GM13977 (cell line): ENCODE measurements at regions not wholly inside any gene's neighbourhood (a gene's known extent, or its start where the extent isn't known, plus 50 kb on each side); places are given as distances from the start of the nearest gene placed in this dataset.

Experiments
- DNase-seq: peaks from one replicate; pipeline ENCODE4 v3.0.0; 2012; ENCODE audit warnings: low spot score
- in situ Hi-C: fragments of 300-500 bp; cut with MboI; formaldehyde crosslinking; loops from one replicate; pipeline ENCODE4 v1.12.0; 2022; ENCODE audit warnings: low sequenced_read_pairs, low pct_unique_long_range_greater_than_20kb, mixed read lengths, inconsistent platforms; ENCODE audit not compliant: unreplicated experiment
- TF ChIP-seq, protein P1 (sequence below): IDR thresholded peaks from 2 replicates; pipeline ENCODE4 v1.5.1; 2012; ENCODE audit warnings: mild to moderate bottlenecking, control low read depth; ENCODE audit not compliant: insufficient read depth; ENCODE audit errors: extremely low read depth, missing control alignments

DNA sequence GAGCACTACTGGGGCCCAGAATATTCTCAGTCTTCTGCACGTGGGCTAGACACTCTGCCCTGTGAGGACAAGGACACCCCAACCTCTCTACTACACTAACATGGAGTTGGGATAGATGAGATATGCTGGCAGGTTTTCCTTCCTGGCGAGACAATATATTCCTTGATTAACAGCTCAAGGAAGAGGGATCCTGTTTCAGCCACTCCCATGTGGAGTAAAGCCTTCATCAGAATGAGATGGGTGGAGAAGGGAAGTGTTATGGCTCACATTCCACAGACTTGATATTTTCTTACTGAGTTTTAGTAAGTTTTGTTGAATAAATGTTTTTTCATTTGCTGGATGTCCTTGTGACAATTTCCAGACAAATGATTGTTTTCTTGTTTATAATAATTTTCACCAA is 1187.6 kb downstream of the CDH12 start:
- no peak for DNase-seq
- in situ Hi-C loops = no loop called here
- TF ChIP-seq, protein P1, sequence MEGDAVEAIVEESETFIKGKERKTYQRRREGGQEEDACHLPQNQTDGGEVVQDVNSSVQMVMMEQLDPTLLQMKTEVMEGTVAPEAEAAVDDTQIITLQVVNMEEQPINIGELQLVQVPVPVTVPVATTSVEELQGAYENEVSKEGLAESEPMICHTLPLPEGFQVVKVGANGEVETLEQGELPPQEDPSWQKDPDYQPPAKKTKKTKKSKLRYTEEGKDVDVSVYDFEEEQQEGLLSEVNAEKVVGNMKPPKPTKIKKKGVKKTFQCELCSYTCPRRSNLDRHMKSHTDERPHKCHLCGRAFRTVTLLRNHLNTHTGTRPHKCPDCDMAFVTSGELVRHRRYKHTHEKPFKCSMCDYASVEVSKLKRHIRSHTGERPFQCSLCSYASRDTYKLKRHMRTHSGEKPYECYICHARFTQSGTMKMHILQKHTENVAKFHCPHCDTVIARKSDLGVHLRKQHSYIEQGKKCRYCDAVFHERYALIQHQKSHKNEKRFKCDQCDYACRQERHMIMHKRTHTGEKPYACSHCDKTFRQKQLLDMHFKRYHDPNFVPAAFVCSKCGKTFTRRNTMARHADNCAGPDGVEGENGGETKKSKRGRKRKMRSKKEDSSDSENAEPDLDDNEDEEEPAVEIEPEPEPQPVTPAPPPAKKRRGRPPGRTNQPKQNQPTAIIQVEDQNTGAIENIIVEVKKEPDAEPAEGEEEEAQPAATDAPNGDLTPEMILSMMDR = no peak

DNA sequence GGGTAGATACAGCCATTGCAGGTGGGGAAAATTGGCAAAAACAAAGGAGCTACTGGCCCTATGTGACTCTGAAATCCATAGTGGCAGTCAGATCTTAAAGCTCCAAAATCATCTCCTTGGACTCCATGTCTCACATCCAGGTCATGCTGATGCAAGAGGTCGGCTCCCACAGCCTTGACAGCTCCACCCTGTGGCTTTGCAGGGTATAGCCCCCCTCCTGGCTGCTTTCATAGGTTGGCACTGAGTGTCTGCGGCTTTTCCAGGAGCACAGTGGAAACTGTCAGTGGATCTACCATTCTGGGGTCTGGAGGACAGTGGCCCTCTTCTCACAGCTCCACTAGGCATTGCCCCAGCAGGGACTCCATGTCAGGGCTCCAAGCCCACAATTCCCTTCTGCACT is 1190.1 kb downstream of the CDH12 start:
- in situ Hi-C loops = no loop called here
- TF ChIP-seq, protein P1 = peak; percentile 38
- no peak for DNase-seq

DNA sequence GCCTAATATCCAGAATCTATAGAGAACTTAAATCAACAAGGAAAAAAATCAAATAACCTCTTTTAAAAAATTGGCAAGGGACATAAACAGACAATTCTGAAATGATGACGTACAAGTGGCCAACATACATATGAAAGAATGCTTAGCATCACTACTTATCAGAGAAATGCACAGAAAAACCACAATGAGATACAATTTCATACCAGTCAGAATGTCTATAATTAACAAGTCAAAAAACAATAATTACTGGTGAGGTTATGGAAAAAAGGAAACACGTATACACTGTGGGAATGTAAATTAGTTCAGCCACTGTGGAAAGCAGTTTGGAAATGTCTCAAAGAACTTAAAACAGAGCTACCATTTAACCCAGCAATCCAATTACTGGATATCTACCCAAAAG is 1192.0 kb downstream of the CDH12 start:
- TF ChIP-seq, protein P1 = no peak
- in situ Hi-C loops = no loop called here
- no peak for DNase-seq

DNA sequence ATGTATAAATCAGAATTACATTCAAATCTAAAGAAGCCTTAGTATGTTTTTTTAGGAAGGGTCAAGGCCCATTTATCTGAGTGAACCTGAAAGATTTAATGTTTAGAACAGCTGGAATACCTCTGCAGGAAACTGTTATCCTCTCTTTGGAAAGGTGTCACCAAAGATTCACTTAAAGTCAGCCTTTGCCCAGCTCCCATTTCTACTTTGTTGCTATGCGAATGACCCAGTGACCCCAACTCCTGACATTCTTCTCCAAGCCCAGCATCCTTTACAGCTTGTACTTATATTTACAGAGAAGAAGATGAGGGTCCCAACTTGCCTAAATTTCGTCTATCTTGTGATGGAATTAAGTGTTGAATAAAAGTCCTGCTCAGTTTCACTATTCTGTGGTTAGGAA is 1198.6 kb downstream of the CDH12 start:
- in situ Hi-C loops = no loop called here
- DNase-seq = no peak
- TF ChIP-seq, protein P1 = no peak

DNA sequence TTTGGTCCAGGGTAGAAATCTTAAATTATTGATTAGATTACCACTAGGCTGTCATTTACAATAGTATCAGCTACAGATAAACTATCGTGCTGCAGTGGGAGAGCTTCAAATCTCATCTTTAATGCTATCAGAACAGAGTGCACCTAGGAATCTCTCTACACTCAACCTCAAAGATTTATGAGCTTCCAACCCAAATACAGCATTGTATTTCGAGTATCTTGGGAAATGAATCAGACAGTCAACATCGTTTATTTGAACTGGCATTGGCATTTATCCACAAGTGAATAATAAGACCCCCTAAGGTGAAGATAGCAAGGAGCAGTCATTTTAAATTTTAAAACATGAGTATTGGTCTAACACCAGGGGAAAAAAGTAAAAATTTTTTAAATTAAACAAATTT is 1203.2 kb downstream of the CDH12 start:
- TF ChIP-seq, protein P1 = no peak
- no peak for DNase-seq
- in situ Hi-C loops = no loop called here

DNA sequence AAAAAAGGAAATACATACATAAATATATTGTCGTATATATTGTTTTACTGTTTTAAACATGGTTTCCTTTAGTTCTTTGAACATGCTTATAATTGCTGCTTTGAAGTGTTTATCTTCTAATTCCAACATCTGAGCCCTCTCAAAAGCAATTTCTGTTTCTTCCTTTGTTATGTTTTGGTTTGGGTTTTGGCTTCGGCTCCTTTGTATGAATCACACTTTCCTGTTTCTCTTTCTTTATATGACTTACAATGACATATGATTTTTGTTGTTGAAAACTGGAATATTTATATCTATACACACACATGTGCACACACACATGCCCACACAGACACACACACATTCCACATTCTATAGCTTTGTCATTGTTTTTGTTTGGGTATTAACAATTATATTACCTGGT is 1206.7 kb downstream of the CDH12 start:
- in situ Hi-C loops = no loop called here
- TF ChIP-seq, protein P1 = no peak
- DNase-seq = no peak

DNA sequence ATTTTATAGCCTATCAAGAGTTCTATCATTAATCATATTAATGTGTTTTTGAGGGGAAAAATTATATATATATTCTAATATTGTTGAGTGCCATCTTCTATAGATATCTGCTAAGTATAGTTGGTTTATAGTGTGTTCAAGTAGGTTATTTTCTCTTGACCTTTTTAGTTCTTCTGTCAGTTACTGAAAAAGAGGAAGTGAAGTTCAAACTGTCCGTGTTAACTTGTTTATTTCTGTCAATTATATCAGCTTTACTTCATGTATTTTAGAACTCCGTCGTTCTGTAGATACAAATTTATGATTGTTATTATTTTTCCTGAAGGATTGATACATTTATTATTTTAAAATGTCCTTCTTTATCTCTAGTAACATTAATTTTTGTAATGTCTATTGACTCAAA is 1209.1 kb downstream of the CDH12 start:
- in situ Hi-C loops = no loop called here
- TF ChIP-seq, protein P1 = no peak
- DNase-seq = no peak
